SJSA1 (cell line): ENCODE measurements at regions not wholly inside any gene's neighbourhood (a gene's known extent, or its start where the extent isn't known, plus 50 kb on each side); places are given as distances from the start of the nearest gene placed in this dataset.

Source experiments
- DNase-seq, 2 experiments: peaks; one replicate each; pipeline ENCODE4 v3.0.0-alpha.2; 2015 to 2020; ENCODE audit warnings: low spot score in 2 of 2, low read depth in 1 of 2
- H3K27ac ChIP-seq: fragments of 250-450 bp; sonication (Bioruptor Pico); 2 replicates; pipeline ENCODE4 v1.5.1; 2020; ENCODE audit warnings: mild to moderate bottlenecking, moderate library complexity
- H3K27me3 ChIP-seq: fragments of 250-450 bp; sonication (Bioruptor Pico); replicated peaks from 2 replicates; pipeline ENCODE4 v1.5.1; 2020; ENCODE audit warnings: mild to moderate bottlenecking, moderate library complexity
- H3K36me3 ChIP-seq: fragments of 250-450 bp; sonication (Bioruptor Pico); 2 replicates; pipeline ENCODE4 v1.5.1; 2020; ENCODE audit warnings: mild to moderate bottlenecking
- H3K4me1 ChIP-seq: fragments of 250-450 bp; sonication (Bioruptor Pico); replicated peaks from 2 replicates; pipeline ENCODE4 v1.6.1; 2021; ENCODE audit warnings: mild to moderate bottlenecking
- H3K4me3 ChIP-seq: fragments of 250-450 bp; sonication (Bioruptor Pico); 2 replicates; pipeline ENCODE4 v1.5.1; 2020; ENCODE audit warnings: mild to moderate bottlenecking
- H3K9me3 ChIP-seq: fragments of 250-450 bp; sonication (Bioruptor Pico); replicated peaks from 2 replicates; pipeline ENCODE4 v1.5.1; 2020; ENCODE audit warnings: mild to moderate bottlenecking

DNA sequence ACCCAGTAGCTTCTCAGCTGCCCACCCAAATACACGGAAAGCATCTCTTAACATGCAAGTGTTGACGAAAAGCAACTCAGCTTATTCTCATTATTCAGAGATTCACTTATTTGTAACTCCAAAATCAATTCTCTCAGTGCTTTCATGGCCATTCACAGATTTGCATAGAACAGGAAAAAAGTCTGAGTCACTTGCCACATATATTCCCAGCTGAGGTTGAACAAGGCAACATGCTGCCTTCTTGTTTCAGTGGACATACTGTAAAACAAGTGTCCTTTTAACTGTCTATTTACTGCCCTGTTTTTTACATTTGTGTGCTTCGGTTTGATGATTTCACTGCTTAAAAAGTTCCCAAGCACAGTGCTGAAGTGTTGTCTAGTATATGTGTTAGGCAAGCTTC lies 273.0 kb downstream of the LTN1 start:
- H3K27me3 ChIP-seq, result no peaks in the 10 kb centered on the region
- no peaks in the 10 kb centered on the region for H3K36me3 ChIP-seq
- H3K4me3 ChIP-seq, result no peak overlapping the region
- peaks cover 4% of the 10 kb centered on the region for H3K4me1 ChIP-seq
- H3K9me3 ChIP-seq, result no peaks in the 10 kb centered on the region
- H3K27ac ChIP-seq, result no peak overlapping the region
- DNase-seq, result no peak

DNA sequence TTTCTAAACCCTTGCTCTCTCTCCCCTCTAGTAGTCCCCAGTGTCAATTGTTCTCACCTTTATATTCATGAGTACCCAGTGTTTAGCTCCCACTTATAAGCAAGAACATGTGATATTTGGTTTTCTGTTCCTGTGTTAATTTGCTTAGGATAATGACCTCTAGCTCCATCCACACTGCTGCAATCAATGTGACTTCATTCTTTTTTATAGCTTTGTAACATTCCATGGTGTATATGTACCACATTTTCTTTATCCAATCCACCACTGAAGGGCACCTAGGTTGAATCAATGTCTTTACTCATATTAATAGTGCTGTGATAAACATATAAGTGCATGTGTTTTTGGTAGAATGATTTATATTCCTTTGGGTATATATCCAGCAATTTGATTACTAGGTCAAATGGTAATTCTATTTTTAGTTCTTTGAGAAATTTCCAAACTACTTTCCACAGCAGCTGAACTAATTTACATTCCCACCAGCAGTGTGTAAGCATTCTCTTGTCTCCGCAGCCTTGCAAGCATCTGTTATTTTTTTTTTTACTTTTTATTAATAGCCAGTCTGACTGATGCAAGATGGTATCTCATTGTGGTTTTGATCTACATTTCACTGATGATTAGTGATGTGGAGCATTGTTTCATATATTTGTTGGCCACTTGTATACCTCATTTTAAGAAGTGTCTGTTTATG lies 277.8 kb downstream of the LTN1 start:
- no peaks in the 10 kb centered on the region for H3K9me3 ChIP-seq
- no peaks in the 10 kb centered on the region for H3K27me3 ChIP-seq
- no peaks in the 10 kb centered on the region for H3K36me3 ChIP-seq
- H3K4me1 ChIP-seq, result peaks cover 9% of the 10 kb centered on the region
- H3K27ac ChIP-seq, result peak overlapping the region; percentile 19; the same call in 1 of the 2 replicates
- no peak for DNase-seq
- H3K4me3 ChIP-seq, result no peak overlapping the region

DNA sequence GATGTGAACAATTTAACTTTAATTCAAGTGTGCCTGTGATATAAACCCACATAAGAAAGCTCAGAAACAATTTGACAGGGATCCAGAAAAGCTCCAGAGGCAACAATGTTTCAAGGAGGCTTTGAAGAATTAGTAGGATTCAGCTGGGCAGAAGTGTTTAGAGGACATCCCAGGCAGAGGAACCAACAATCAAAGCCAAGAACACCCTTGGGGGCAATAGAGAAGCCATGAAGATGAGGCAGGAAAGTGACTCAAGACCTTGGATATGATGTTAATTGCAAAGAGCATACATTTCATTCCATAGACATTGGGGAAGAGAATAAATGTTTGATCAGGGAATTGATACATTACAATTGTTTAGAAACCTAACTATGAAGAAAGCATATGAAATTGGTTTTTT lies 280.3 kb downstream of the LTN1 start:
- H3K9me3 ChIP-seq, result no peaks in the 10 kb centered on the region; the same call in 1 of the 2 replicates
- peaks cover 9% of the 10 kb centered on the region for H3K4me1 ChIP-seq
- no peak for DNase-seq
- H3K27me3 ChIP-seq, result no peaks in the 10 kb centered on the region
- no peak overlapping the region for H3K4me3 ChIP-seq
- H3K27ac ChIP-seq, result no peak overlapping the region
- no peaks in the 10 kb centered on the region for H3K36me3 ChIP-seq

DNA sequence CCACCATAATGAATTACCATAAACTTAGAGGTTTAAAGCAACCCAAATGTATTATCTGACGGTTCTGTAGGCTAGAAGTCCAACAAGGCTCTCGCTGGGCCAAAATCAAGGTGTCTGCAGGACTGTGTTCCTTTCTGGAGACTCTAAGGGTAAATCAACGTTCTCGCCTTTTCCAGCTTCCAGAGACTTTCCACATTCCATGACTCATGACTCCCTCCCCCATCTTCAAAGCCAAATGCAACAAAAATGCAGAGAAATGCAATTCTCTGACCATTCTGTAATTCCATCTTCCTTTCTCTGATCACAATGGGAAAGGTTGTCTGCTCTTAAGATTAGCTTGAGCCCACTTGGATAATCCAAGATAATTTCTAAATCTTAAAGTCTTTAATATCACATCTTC lies 287.1 kb downstream of the LTN1 start:
- Histone ChIP-seq H3K27me3 (no peaks in the 10 kb centered on the region), H3K36me3 (no peaks in the 10 kb centered on the region), H3K27ac (no peak overlapping the region), H3K4me1 (peaks cover 5% of the 10 kb centered on the region), H3K9me3 (peaks cover 2% of the 10 kb centered on the region; the same call in 1 of the 2 replicates), H3K4me3 (no peak overlapping the region)
- no peak for DNase-seq

DNA sequence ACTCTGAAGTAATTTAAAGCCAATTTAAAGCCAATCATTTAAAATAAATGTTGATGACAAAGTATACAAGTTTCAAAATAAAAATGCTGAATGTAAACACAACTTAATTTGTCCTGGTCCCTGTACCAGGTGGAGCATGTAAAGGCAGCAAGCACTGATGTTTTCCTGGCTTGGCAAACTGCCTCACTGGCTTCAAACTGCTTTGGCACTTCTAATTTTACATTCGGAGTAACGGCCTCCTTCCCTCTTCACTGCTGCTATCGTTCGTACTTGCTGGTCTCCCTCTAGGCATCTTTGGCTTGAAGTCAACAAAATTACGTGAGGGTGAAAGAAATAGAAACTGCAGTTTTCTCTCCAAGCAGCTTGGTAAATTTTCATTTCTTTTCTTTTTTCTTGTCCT lies 287.9 kb downstream of the LTN1 start:
- H3K36me3 ChIP-seq, result no peaks in the 10 kb centered on the region
- peaks cover 2% of the 10 kb centered on the region; the same call in 1 of the 2 replicates for H3K9me3 ChIP-seq
- H3K27ac ChIP-seq, result no peak overlapping the region
- no peaks in the 10 kb centered on the region for H3K27me3 ChIP-seq
- peaks cover 5% of the 10 kb centered on the region for H3K4me1 ChIP-seq
- DNase-seq, result no peak
- no peak overlapping the region for H3K4me3 ChIP-seq

DNA sequence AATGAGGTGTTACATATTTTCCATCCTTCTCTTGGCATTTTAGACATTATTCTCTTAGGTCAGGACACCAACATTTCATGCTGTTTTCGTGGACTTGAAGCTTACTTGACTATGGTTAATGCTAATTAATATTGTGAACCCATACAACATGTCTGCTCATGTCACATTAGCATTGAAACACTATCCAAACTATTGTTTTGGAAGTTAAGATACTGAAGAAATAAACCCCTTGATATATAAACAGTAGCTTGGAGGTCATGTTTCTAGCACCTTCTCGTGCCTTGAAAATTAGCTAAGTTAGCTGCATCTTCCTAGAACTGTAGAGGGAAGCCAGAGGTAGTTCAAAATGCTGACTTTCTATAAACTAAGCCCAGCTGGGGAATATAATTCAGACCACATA lies 288.8 kb downstream of the LTN1 start:
- Histone ChIP-seq H3K36me3 (no peaks in the 10 kb centered on the region), H3K27me3 (no peaks in the 10 kb centered on the region), H3K27ac (no peak overlapping the region), H3K9me3 (peaks cover 2% of the 10 kb centered on the region; the same call in 1 of the 2 replicates), H3K4me1 (peaks cover 5% of the 10 kb centered on the region), H3K4me3 (no peak overlapping the region)
- no peak for DNase-seq

DNA sequence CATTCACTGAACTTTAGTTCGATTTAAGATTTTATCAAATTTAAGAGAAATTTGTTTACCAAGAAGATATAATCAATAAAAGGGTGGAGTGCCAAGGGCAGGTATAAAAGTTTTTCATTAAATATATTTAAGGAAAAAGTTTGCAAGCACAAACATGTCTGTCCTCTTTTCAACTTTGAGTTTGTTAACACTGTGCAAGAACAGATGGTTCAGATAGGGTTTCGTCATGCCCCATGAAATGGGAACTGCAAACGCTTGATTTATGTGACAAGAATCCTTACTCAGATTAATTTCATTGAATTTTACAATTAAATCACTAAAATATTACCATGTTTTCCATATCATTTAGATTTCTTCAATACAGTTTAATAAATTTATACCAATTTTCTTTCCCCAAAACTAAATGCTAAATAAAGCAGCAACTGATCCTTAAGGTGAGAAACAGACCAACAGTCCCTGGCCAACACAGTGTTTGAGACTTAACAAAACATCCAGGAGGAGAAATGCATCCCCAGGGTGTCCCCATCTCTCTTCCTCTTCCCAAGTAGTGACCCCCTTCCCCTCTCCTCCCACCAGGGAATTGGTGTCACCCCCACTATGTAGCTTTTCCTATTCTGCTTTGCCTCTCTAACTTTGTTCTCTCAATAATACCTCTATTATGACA lies 292.9 kb downstream of the LTN1 start:
- Histone ChIP-seq H3K36me3 (no peaks in the 10 kb centered on the region), H3K27me3 (no peaks in the 10 kb centered on the region), H3K4me3 (no peak overlapping the region), H3K27ac (no peak overlapping the region), H3K9me3 (peaks cover 2% of the 10 kb centered on the region; the same call in 1 of the 2 replicates), H3K4me1 (no peaks in the 10 kb centered on the region)
- DNase-seq, result no peak

DNA sequence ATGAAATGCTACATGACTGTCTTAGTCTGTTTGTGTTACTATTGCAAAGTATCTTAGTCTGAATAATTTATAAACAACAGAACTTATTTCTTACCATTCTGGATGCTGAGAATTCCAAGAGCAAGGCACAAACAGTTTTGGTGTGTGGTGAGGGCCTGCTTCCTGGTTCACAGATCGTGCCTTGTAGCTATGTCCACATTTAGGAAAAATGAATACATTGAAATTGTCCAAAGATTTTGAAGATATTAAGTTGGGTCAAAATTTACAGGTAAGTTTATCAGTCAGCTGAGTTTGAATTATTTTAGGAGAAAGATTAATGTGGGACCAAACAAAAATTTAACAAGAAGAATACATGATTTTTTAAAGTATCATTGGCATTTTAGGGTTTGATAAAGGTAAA lies 293.5 kb downstream of the LTN1 start:
- H3K27me3 ChIP-seq, result no peaks in the 10 kb centered on the region
- H3K4me1 ChIP-seq, result no peaks in the 10 kb centered on the region
- H3K9me3 ChIP-seq, result peaks cover 2% of the 10 kb centered on the region; the same call in 1 of the 2 replicates
- H3K36me3 ChIP-seq, result no peaks in the 10 kb centered on the region
- H3K4me3 ChIP-seq, result no peak overlapping the region
- DNase-seq, result no peak
- H3K27ac ChIP-seq, result no peak overlapping the region

DNA sequence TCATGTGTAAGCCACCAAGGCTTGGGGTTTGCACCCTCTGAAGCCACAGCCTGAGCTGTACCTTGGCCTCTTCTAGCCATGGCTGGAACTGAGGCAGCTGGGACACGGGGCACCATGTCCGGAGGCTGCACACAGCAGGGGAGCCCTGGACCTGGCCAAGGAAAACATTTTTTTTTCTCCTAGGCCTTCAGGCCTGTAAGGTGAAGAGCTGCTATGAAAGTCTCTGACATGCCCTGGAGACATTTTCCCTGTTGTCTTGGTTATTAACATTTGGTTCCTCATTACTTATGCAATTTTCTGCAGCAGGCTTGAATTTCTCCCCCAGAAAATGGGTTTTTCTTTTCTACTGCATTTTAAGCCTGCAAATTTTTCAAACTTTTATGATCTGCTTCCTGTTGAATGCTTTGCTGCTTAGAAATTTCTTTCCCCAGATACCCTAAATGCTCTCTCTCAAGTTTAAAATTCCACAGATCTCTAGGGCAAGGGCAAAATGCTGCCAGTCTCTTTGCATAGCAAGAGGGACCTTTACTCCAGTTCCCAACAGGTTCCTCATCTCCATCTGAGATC lies 295.8 kb downstream of the LTN1 start:
- H3K4me1 ChIP-seq, result no peaks in the 10 kb centered on the region
- no peak overlapping the region for H3K4me3 ChIP-seq
- no peaks in the 10 kb centered on the region for H3K36me3 ChIP-seq
- no peak overlapping the region for H3K27ac ChIP-seq
- no peaks in the 10 kb centered on the region for H3K27me3 ChIP-seq
- no peak for DNase-seq
- H3K9me3 ChIP-seq, result no peaks in the 10 kb centered on the region

DNA sequence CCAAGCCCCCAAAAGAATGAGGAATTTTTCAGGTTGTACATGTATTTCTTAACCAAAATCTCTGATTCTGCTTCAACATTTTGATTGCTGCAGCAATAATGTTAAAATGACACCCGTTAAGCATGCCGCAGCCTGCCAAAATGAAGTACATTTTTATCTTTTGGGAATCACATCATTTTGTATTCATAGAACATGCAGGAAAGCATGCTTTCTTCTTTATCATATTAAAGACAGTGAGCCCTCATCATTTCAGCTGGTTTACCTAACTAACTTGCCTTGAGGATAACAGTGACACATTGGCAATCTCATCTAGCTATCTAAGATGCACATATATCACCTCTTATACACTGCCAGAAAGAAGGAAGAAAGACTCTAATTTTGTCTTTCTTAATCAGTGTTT lies 299.2 kb downstream of the LTN1 start:
- Histone ChIP-seq H3K36me3 (no peaks in the 10 kb centered on the region), H3K4me1 (no peaks in the 10 kb centered on the region), H3K4me3 (no peak overlapping the region), H3K9me3 (no peaks in the 10 kb centered on the region), H3K27ac (no peak overlapping the region), H3K27me3 (no peaks in the 10 kb centered on the region)
- DNase-seq, result no peak

DNA sequence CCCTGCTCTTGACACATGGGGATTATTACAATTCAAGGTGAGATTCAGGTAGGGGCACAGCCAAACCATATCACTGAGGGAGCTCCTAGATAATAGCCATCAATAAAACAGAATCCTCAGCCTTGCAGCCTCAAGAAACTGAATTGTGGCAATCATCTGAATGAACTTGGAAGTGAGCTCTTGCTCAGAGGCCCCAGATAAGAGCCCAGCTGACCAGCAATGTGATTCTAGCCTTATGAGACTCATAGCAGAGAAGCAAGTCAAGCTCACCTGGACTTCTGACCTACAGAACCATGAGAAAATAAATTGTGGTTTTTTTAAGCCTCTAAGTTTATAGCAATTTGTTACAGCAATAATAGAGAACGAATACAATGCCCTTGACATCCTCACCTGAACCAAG lies 302.5 kb downstream of the LTN1 start:
- no peak for DNase-seq
- Histone ChIP-seq H3K27ac (no peak overlapping the region), H3K9me3 (no peaks in the 10 kb centered on the region), H3K36me3 (no peaks in the 10 kb centered on the region), H3K27me3 (no peaks in the 10 kb centered on the region), H3K4me3 (no peak overlapping the region), H3K4me1 (no peaks in the 10 kb centered on the region)

DNA sequence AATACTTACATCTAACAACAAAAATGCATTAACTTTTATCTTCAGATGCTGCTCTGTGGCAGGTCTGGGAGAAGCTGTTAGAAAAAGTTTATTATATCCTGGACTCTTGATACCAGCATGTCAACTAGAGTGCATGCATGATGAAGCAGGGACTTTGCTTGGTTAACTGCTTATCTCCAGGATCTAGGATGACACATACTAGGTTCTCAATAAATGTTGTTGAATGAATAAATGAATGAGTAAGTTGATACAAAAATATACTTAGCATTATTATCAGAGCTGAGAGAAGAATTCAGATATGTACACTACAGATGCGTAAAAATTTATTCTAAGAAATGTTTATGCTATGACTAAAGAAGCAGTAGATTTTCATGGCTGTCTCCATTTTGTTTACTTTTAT lies 304.3 kb downstream of the LTN1 start:
- Histone ChIP-seq H3K36me3 (no peaks in the 10 kb centered on the region), H3K4me1 (no peaks in the 10 kb centered on the region), H3K4me3 (no peak overlapping the region), H3K9me3 (no peaks in the 10 kb centered on the region), H3K27ac (no peak overlapping the region), H3K27me3 (no peaks in the 10 kb centered on the region)
- no peak for DNase-seq

DNA sequence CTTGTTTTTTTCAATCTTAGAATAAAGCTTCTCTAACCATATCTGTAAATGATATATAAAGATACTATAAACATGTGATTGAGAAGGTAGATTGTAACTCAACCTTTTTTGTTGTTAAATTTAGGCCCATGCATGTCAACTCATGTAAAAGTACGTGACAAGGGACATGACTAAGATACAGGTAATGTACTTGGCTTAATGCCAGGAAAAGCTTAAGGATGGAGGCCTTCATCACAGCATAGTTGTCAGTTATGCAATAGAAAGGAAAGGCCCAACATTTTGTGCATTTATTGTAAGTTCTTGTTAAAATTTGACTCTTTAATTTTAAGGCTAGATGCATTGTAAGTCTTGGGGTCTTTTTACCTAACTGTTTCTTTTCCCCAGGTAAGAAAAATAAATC lies 305.1 kb downstream of the LTN1 start:
- no peak for DNase-seq
- Histone ChIP-seq H3K4me3 (no peak overlapping the region), H3K9me3 (no peaks in the 10 kb centered on the region), H3K27me3 (no peaks in the 10 kb centered on the region), H3K27ac (no peak overlapping the region), H3K36me3 (no peaks in the 10 kb centered on the region), H3K4me1 (no peaks in the 10 kb centered on the region)

DNA sequence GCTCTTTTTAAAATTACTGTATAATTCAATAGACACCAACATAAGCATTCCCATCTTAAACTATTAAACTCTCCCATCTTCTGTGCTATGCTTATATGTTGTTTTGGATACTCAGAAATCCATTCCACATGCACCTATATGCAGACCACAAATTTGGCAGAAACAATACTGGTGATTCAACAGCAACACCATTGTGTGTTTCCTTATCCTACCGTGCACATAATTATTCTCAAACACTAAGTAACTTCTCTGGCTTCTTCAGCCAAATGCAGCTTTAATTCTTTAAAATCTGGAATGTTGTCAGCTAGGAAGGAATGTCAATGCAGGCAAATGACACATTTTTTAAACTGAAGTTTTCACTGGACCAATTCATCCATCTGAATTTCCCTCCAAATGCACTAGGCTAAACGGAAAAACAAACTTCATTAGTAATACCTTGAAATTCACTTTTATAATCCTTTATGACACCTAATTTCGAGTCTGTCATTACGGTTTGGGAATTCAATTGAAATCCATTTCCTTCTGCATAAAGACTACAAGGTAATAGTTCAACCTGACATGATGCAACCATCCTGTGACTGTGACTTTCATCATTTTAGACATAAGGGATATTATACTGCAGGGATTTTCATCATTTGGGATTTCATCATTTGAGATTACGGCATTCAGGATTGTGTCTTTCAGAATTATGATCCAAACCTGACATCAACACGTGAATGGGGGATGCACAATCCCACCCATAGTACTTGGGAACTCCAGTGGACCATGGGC lies 308.5 kb downstream of the LTN1 start:
- H3K27ac ChIP-seq, result no peak overlapping the region
- H3K4me1 ChIP-seq, result no peaks in the 10 kb centered on the region
- no peaks in the 10 kb centered on the region for H3K27me3 ChIP-seq
- no peak for DNase-seq
- H3K4me3 ChIP-seq, result no peak overlapping the region
- no peaks in the 10 kb centered on the region for H3K9me3 ChIP-seq
- H3K36me3 ChIP-seq, result no peaks in the 10 kb centered on the region
